ENCODE measurements at regions not wholly inside any gene's neighbourhood (a gene's known extent, or its start where the extent isn't known, plus 50 kb on each side); places are given as distances from the start of the nearest gene placed in this dataset.
"Not testable (repeated sequence)": the region's sequence is repeated elsewhere in the genome, so short reads cannot be mapped to it uniquely, and the experiment has no call there.

- no peak for DNase-seq
These were observed 800.7 kb upstream of the SLITRK5 start for GRCh38 chr13:86870444-86870843.

DNA sequence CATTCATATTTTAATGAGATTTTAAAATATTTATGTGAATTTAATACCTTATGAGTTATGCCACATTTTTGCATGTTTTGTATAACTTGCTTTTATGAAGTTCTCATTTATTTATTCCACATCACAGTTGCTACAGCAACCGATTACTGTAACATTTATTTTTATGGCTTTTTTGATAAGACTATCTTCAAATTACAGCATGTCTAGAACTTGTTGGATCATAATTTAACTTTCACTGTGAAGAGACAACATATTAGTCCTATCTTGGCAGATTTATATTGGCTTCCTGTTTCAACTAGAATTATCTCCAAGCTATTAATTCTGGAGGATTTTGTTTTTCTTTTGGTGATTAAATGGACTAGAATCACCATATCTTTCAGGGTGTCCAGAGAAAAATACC lies 793.7 kb upstream of the SLITRK5 start:
- no peak for DNase-seq

GRCh38 chr13:86878781-86879180 lies 792.4 kb upstream of the SLITRK5 start:
- DNase-seq: no peak

DNA sequence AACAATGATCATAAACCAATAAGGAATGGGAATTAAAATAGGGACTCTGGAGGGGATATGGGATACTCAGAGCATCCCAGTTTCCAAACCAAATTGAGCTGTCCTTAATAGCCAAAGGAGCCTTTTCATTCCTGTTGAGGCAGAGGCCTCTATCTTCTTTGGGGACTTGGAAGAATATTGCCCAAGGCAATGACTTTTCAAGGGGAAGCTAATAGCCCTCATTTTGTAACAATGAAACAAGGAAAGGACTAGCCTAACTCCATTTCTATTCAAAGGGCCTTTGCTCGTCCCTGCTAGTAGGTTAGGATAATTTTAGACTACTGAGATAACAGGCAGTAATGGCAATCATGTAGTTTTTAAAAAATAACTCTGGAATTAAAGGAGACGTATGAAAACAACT lies 789.8 kb upstream of the SLITRK5 start:
- no peak for DNase-seq

DNA sequence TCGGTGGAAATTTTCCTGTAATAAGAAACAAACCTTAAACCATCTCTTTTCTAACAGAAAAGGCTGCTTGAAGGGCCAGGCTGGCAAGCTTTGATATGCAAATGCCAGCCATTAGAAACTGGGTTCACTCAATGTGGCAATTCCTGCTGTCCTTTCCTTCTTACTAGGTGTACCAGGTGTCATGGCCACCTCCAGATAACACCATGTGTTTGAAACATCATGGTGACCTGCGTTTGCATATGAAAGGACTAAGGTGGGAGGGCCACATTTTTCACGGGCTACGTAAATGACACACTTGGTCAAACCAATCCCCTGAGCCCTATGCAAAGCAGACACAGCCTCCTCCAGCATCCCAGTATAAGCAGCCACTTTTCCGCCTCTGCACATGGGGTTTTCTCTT lies 789.1 kb upstream of the SLITRK5 start:
- no peak for DNase-seq

DNA sequence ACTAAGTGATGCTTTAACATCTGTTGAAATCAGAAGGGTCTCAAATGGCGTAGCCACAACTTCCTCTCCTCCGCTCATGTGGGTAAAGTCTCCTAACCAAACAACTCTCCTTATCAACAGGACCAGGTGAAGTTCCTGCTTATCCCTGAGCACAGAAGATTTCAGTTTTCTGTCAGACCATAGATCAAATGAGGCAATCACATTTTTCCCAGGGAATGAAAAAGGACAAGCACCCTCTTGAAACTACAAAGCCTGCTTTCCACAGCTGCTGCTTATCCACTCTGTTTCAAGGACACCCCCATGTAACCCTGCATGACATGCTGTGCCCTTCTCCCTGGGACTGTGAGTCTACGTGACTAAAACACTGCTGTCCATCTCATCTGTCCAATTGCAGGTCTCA lies 788.3 kb upstream of the SLITRK5 start:
- no peak for DNase-seq

- DNase-seq: no peak
These were observed 778.8 kb upstream of the SLITRK5 start for GRCh38 chr13:86892330-86892729.

DNA sequence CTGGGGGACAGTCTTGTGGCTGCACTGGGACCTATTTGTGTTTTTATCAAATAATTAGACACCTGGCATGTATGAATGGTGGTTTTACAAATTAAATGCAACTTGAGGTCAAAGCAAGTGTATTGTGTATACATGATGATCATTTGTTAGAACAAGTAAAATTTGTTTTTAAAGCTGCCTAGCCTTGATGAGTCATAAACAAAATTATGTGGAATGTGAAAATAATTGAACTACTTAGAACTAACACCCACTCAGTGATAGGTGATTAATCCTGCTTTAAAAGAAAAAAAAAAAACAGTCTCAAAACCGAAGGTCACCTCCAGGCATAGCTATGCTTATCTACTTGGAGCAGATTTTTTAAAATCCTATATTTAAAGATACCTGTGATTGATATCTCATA lies 770.3 kb upstream of the SLITRK5 start:
- no peak for DNase-seq

GRCh38 chr13:86906127-86906874 lies 764.9 kb upstream of the SLITRK5 start:
- DNase-seq: no peak

- DNase-seq: no peak
These were observed 764.0 kb upstream of the SLITRK5 start for GRCh38 chr13:86907156-86907555.

DNA sequence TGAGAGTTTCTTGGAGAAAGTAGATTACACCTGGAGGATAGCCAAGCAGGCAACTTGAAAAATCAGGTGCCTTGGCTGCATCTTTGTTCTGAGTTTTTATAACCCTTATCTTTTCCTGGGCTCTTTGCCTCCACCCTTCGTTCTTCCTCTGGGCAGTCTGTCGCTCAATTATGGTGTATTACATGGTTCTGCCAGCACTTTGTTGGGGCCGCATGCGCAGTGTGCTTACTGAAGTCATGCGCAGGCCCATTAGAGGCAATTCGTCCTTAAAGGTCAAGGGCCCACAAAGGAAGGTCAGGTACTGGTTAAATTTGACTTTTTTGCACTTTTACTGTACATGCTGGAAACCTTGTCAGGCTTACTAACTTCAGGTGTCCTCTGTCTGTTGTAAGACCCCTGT lies 761.9 kb upstream of the SLITRK5 start:
- no peak for DNase-seq

GRCh38 chr13:86914757-86915156 lies 756.4 kb upstream of the SLITRK5 start:
- no peak for DNase-seq

- DNase-seq: not testable (repeated sequence)
These were observed 753.7 kb upstream of the SLITRK5 start for GRCh38 chr13:86917438-86917837.

DNA sequence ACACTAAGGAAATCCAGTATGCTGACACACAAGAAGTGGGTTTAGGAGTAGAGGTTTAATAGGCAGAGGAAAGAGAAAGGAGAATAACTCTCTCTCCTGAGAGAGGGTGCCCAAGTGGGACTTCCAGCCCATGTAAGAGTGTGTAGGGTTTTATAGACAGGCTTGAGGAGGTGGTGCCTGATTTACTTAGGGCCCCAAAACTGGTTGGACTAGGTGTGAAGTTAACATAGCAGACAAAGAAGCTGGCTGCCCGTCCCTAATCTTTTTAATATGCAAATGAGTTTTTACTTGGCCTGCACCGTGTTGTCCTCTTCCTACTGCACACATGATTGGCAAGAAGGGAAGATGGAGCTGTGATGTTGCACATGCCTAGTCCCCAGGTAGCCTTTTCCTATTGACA lies 752.5 kb upstream of the SLITRK5 start:
- DNase-seq: no peak

DNA sequence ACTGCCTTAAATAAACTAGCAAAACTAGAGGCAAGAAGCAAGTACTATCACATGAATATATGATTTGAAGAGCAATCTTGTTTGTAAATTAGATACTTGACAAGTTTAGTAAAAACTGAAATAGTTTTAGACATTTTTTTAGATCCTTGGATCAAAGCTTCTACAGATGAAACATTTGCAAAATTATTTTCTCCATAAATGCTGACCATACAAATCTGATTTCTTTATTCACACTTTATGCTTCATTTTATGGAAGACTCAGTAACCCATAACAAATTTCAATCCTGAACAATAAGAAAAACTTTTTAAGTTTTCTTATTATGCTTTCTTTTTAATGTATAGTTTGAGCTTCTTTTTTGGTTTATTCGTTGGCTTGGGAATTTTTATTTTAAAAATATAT lies 750.2 kb upstream of the SLITRK5 start:
- DNase-seq: no peak

GRCh38 chr13:86922936-86923335 lies 748.2 kb upstream of the SLITRK5 start:
- no peak for DNase-seq

DNA sequence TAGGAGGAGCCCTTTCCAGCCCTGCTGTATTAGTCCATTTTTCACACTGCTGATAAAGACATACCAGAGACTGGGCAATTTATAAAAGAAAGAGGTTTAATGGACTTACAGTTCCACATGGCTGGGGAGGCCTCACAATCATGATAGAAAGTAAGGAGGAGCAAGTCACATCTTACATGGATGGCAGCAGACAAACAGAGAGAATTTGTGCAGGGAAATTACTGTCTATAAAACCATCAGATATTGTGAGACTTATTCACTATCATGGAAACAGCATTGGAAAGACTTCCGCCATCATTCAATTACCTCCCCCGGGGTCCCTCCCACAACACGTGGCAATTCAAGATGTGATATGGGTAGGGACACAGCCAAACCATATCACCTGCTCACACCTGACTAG lies 744.3 kb upstream of the SLITRK5 start:
- not testable (repeated sequence) for DNase-seq

- no peak for DNase-seq
These were observed 738.3 kb upstream of the SLITRK5 start for GRCh38 chr13:86932776-86933334.

DNA sequence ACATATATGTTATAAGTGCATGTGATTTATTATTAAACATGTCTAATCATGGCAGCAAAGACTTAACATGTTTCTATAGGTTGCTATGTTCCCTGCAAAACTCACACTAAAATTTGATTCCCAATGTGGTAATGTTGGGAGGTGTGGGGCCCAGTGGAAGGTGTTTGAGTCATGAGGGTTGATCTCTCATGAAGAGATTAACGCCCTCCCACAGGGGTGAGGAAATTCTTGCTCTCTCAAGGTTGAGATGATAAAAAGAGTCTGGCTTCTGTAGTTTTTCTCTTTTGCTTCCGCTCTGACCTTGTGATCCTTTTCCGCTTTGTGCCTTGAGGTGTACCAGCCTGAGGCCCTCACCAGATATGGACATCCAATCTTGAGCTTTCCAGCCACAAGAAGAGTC lies 737.5 kb upstream of the SLITRK5 start:
- DNase-seq: no peak

DNA sequence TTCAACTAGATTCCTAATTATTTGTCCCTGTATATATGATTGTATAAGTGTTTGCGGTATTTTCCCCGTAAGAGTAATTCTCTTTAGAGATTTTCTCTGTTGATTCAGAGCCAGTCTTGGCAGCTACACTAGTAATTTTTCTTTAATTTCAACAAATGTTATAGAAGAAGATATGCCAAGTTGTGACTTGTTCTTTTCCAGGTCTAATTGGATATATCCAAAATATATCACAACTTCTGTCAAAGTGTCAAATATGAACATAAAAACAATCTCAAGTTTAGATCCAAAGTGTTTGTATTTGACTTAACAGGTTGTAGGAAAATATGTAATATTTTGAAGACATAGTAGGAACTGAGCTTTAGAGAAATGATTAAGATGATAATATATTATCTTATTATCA lies 733.9 kb upstream of the SLITRK5 start:
- no peak for DNase-seq

- DNase-seq: no peak
These were observed 725.6 kb upstream of the SLITRK5 start for GRCh38 chr13:86945584-86945983.

DNA sequence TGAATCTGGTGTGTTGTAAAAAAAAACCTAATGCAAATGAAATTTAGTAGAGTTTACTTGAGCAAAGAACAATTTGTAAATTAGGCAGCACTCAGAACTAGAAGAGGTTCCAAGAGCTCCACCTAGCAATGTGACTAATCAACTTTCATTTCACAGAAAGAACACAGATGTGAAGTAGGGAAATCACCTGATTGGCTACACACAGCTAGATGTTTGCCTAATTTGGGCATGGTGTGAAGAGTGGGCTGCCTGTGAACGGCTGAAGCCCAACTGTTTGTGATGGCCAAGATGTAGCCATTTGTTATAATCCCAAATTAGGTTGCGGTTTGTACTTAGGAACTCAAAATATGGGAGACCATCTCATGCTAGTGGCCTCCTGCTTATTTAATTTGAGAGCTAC lies 724.4 kb upstream of the SLITRK5 start:
- DNase-seq: no peak

DNA sequence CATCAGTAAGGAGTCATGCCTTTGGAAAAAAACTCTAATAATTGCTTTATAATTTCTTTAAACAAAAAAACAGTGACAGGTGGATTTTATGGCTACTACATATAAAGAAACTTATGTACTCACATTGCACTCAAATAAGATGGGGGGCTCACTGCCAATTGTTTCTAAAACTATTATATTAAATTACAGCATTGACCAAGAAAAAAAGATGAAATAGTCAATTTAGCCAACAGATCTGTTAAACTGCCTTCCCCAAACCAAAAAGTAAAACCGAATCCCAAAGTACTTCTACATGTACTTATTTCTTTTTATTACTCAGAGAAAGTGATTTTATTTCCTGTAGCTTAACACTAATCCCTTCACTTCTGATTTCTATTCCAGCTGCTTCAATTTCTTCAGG lies 716.8 kb upstream of the SLITRK5 start:
- DNase-seq: no peak

- DNase-seq: no peak
These were observed 710.3 kb upstream of the SLITRK5 start for GRCh38 chr13:86960876-86961275.

Measured in CD4-positive, alpha-beta T cell treated with Interferon gamma for 1 hour (primary cell).